Thymus (tissue), 11 donors: ENCODE measurements at regions not wholly inside any gene's neighbourhood (a gene's known extent, or its start where the extent isn't known, plus 50 kb on each side); places are given as distances from the start of the nearest gene placed in this dataset.

Experiments
- DNase-seq, 9 donors: peaks; one replicate each; pipeline ENCODE4 v3.0.0-alpha.2; 2013; ENCODE audit warnings: low spot score in 9 of 9, low read depth in 6 of 9, missing footprints in 1 of 9
- H3K27ac ChIP-seq, 2 donors: one replicate each; pipeline ENCODE4 v1.5.1; 2013; ENCODE audit warnings: control low read depth in 1 of 2, low read depth in 1 of 2, low read length in 1 of 2, mild to moderate bottlenecking in 1 of 2, moderate library complexity in 1 of 2
- H3K27me3 ChIP-seq, 2 donors: one replicate each; pipeline ENCODE4 v1.5.1; 2013; ENCODE audit warnings: low read length in 1 of 2; ENCODE audit not compliant: control insufficient read depth in 2 of 2, insufficient read depth in 1 of 2
- H3K36me3 ChIP-seq, 2 donors: one replicate each; pipeline ENCODE4 v1.5.1; 2013; ENCODE audit warnings: low read length in 1 of 2, mild to moderate bottlenecking in 1 of 2, moderate library complexity in 1 of 2; ENCODE audit not compliant: control insufficient read depth in 2 of 2, insufficient read depth in 2 of 2
- H3K4me1 ChIP-seq, 2 donors: one replicate each; pipeline ENCODE4 v1.5.1; 2013; ENCODE audit warnings: low read length in 2 of 2; ENCODE audit not compliant: control insufficient read depth in 2 of 2, insufficient read depth in 2 of 2
- H3K4me3 ChIP-seq, 2 donors: one replicate each; pipeline ENCODE4 v1.5.1; 2013; ENCODE audit warnings: low read length in 2 of 2, control low read depth in 1 of 2, mild to moderate bottlenecking in 1 of 2
- H3K9me3 ChIP-seq, 2 donors: one replicate each; pipeline ENCODE4 v1.5.1; 2013; ENCODE audit warnings: low read length in 1 of 2, mild to moderate bottlenecking in 1 of 2; ENCODE audit not compliant: control insufficient read depth in 2 of 2, insufficient read depth in 1 of 2
- WGBS: extraction: QIAGEN DNeasy Blood & Tissue Kit; methylation state at CpG from one replicate; pipeline ENCODE4 v1.1.7; 2013; 5-methylcytosine and 5-hydroxymethylcytosine counted together
- donor health status: healthy.

DNA sequence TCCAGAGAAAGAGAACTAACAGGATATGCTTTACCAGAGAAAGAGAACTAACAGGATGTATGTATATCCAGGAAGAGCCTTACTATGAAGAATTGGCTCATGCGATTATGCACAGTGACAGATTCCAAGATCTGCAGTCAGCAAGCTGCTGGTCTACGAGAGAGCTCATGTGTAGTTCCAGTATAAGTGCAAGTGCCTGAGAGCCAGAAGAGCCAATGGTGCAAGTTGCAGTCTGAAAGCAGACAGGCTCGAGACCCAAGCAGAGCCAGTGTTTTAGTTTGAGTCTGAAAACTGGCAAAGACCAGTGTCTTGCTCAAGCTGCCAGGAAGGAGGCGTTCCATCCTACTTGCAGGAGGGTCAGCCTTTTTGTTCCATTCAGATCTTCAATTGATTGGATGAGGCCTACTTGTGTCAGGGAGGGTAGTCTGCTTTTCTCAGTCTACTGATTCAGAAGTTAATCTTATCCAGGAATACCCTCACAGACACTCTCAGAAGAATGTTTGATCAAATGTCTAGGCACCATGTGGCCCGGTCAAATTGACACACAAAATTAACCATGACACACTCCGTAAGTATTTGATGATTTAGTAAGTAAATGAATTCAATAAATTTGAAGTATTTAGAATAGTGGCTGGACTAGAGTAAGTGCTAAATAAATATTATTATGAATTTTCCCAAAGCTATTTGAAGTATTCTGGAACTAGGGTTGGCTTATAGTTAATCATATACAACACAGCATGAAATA, 372.1 kb upstream of the SGCD start:
- DNase-seq: no peak
- Histone ChIP-seq H3K27ac (no peak overlapping the region), H3K4me1 (no peaks in the 10 kb centered on the region), H3K4me3 (no peak overlapping the region), H3K27me3 (no peaks in the 10 kb centered on the region), H3K9me3 (no peaks in the 10 kb centered on the region), H3K36me3 (no peaks in the 10 kb centered on the region)
- WGBS: 91% methylated on average over 6 of the region's 6 CpGs

DNA sequence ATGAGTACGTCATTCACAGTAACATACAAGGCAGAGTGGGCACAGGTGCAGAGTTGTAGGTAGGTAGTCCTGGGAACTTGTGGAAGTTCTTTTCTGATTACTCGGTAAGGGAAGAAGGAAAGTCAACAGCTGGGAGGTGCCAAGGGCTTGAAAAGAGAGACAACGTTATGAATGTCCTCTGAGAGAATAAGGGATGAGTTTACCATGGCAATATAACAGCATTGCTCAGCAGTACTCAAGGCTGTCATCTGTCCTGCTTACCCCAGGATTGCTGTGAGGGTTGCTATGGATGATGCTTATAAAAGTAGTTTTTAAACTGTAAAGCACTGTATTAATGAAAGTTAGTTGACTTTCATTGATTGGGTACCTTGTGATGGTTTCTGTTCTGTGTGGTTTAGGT, 369.1 kb upstream of the SGCD start:
- Histone ChIP-seq H3K4me3 (no peak overlapping the region), H3K9me3 (no peaks in the 10 kb centered on the region), H3K4me1 (no peaks in the 10 kb centered on the region), H3K27ac (no peak overlapping the region), H3K27me3 (no peaks in the 10 kb centered on the region), H3K36me3 (no peaks in the 10 kb centered on the region)
- no peak for DNase-seq
- WGBS: 93% methylated on average over 3 of the region's 3 CpGs

GRCh38 chr5:155959082-155959481, 367.9 kb upstream of the SGCD start:
- Histone ChIP-seq H3K4me3 (no peak overlapping the region), H3K4me1 (no peaks in the 10 kb centered on the region), H3K27me3 (no peaks in the 10 kb centered on the region), H3K27ac (no peak overlapping the region), H3K9me3 (no peaks in the 10 kb centered on the region), H3K36me3 (no peaks in the 10 kb centered on the region)
- 92% methylated on average over 2 of the region's 2 CpGs for WGBS
- no peak for DNase-seq

- H3K4me3 ChIP-seq: no peak overlapping the region
- WGBS: 91% methylated on average over 3 of the region's 3 CpGs
- H3K27ac ChIP-seq: no peak overlapping the region
- no peaks in the 10 kb centered on the region for H3K36me3 ChIP-seq
- no peak for DNase-seq
- no peaks in the 10 kb centered on the region for H3K4me1 ChIP-seq
- H3K27me3 ChIP-seq: no peaks in the 10 kb centered on the region
- H3K9me3 ChIP-seq: no peaks in the 10 kb centered on the region
These were observed 366.8 kb upstream of the SGCD start for GRCh38 chr5:155960177-155960576.

GRCh38 chr5:155969537-155969936, 357.4 kb upstream of the SGCD start:
- Histone ChIP-seq H3K36me3 (no peaks in the 10 kb centered on the region), H3K27me3 (no peaks in the 10 kb centered on the region), H3K27ac (no peak overlapping the region), H3K9me3 (no peaks in the 10 kb centered on the region), H3K4me1 (no peaks in the 10 kb centered on the region), H3K4me3 (no peak overlapping the region)
- no peak for DNase-seq
- WGBS: 88% methylated on average over 5 of the region's 5 CpGs

GRCh38 chr5:155974369-155974768, 352.6 kb upstream of the SGCD start:
- Histone ChIP-seq H3K4me3 (no peak overlapping the region), H3K27ac (no peak overlapping the region), H3K4me1 (no peaks in the 10 kb centered on the region), H3K9me3 (no peaks in the 10 kb centered on the region), H3K36me3 (no peaks in the 10 kb centered on the region), H3K27me3 (no peaks in the 10 kb centered on the region)
- WGBS: 92% methylated on average over 2 of the region's 2 CpGs
- DNase-seq: no peak

- no peaks in the 10 kb centered on the region for H3K4me1 ChIP-seq
- H3K9me3 ChIP-seq: no peaks in the 10 kb centered on the region
- H3K27me3 ChIP-seq: no peaks in the 10 kb centered on the region
- no peak overlapping the region for H3K4me3 ChIP-seq
- 86% methylated on average over 3 of the region's 3 CpGs for WGBS
- H3K36me3 ChIP-seq: no peaks in the 10 kb centered on the region
- no peak overlapping the region for H3K27ac ChIP-seq
- no peak for DNase-seq
These were observed 348.1 kb upstream of the SGCD start for GRCh38 chr5:155978850-155979249.

GRCh38 chr5:155982354-155982753, 344.6 kb upstream of the SGCD start:
- Histone ChIP-seq H3K27ac (no peak overlapping the region), H3K36me3 (no peaks in the 10 kb centered on the region), H3K4me1 (no peaks in the 10 kb centered on the region), H3K9me3 (no peaks in the 10 kb centered on the region), H3K4me3 (no peak overlapping the region), H3K27me3 (no peaks in the 10 kb centered on the region)
- no peak for DNase-seq
- 83% methylated on average over 3 of the region's 3 CpGs for WGBS

DNA sequence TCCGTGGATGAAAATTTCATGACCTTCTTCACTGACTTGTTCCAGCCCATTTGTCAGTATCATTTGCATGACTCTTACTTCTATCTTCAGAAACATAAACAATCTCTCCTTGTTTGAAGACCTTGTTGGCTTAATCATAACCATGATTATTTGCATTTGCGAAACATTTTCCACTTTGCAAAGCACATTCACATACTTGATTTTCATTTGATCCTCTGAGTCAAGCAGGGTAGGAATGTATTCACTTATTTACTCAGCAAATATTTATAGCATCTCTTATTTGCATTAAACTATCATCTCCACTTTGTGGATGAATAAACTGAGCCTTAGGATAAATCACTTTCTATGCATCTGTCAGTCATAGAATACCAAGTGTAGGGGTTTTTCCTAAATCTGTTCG, 343.0 kb upstream of the SGCD start:
- Histone ChIP-seq H3K9me3 (no peaks in the 10 kb centered on the region), H3K27ac (no peak overlapping the region), H3K4me3 (no peak overlapping the region), H3K27me3 (no peaks in the 10 kb centered on the region), H3K4me1 (no peaks in the 10 kb centered on the region), H3K36me3 (no peaks in the 10 kb centered on the region)
- DNase-seq: no peak
- WGBS: 91% methylated on average over 3 of the region's 3 CpGs
